GM18498 (cell line): ENCODE measurements at regions not wholly inside any gene's neighbourhood (a gene's known extent, or its start where the extent isn't known, plus 50 kb on each side); places are given as distances from the start of the nearest gene placed in this dataset.
"Not testable (repeated sequence)": the region's sequence is repeated elsewhere in the genome, so short reads cannot be mapped to it uniquely, and the experiment has no call there.

ENCODE experiments used
- ATAC-seq: cut with Tn5 transposase; IDR thresholded peaks from one replicate; pipeline ENCODE4 v1.9.1; 2021; ENCODE audit warnings: mild to moderate bottlenecking, moderate library complexity; ENCODE audit not compliant: unreplicated experiment

DNA sequence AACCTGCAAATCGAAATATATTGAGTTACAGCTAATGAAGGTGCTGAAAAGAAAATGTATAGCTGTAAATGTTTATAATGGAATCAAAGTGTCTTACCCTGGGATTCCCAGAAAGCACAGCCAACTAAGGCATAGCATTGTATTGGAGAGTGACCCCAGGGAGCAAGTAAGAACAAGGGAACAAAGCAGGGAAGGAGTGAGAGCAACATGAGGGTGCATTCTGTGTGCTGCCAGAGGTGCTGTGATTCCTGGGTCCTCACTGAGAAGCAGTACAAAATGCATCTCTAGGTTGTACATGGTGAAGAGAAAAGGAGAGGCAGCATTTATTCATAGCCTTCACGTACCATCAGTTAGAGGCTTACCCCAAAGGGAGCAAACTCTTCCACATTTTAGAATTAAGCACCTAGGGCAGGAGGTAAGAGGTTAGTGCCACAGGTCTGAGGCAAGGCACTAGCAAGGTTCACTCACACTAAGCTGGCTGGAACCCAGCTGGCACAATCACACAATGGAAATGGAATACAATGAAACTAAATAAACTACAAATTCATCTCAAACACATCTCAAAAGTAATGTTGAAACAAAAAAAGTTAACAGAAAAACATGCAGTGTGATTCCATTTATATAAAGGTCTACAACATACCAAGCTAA is 151.5 kb upstream of the C2CD4B start:
- ATAC-seq = no peak

DNA sequence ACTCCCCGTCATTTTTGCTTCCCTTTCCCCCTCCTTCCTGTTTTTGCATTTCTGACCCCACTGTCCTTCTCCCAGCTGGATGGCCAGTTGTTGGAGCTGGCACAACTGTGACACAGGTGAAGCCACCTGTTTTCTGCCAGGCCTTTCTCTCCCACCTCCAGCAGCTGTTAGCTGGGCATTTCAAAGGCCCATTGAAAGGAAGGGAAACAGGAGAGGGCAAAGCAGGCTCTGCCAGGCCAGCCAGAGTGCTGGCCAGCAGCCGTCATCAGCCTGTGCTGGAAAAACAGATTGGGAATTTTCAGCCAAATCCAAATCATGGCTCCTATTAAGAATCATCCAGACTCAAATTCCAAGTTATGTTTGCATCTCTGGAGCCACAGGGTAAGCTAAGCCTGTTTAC is 155.2 kb upstream of the C2CD4B start:
- no peak for ATAC-seq

DNA sequence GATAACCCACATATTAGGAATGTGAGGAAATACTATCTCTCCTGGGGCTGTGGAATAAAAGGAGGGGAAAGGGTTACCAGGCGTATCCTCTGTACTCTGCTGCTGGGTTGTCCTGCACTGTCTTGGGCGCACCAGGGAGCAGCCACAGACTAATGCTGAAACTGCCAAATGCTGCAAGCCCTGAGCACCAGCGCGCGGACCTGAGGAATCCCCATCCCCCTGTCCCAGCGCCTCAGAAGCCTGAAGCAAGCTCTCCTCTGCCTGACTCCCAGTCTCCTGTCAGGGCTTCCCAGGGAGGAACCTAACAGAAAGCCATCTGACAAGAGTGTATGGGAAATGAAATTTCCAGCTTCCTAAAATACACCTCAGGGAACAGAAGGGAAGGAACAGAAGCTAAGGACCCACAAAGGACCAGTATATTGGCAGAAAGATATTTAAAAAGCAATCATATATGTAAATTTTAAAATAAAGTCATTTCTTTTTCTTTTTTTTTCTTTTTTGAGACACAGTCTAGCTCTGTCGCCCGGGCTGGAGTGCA is 158.3 kb upstream of the C2CD4B start:
- ATAC-seq = no peak

DNA sequence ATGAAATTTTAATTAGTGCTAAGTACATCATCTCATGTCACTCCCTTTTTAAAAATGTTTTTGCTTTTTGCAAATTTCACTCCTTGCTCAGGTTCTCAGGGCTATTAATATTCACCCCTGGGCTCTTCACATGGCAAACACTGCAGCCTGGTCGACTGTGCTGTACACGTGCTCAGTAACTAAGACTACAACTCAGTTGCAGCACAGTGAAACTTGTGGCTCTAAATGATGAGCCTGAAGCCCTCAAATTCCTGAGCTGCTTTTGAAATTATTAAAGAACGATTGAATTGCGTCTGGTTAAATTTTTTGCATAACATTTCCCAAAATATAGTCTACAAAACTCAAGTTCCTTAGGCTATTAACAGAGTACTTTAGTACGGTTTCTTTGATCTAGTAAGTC is 159.3 kb upstream of the C2CD4B start:
- ATAC-seq = no peak

DNA sequence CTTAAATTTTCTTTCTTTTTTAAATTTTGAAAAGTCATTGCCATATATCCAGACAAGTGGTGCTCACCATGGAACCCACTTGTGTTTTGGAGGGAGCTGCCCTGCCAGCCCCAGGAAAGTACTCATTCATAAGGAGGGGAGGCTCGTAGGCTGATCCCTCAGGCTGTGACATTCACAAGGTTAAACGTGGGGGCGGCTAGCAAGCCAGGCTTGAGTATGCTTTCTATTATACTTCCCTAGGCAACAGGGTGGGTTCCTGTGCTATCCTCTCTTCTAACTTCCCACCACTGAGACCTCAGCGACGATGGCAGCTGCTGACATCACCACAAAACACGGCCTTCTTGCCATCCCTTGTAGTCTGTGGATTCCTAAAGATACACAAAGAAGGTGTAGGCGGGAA is 160.5 kb upstream of the C2CD4B start:
- no peak for ATAC-seq

DNA sequence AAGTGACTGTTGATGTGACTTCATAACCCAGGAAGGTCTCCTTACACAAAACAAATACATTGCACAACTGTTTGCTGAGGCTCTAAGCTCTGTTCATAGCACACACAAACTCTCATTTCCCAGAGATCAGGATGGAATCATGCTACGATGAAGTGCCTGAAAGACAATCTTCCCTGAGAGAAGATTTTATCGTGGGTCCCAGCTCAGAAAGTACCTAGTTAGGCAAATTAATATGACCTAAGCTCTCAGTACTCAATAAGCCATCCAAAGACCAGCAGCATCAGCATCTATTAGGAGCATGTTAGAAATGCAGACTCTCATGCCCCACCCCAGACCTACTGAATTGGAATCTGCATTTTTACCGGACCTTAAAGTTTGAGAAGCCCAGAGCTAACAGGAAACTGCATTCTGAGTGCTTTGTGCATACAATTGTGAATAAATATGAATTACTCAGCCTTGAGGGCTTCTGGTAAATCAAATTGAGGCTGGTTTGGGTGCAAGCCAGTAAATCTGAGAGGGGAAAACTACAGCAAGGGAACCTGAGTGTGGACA is 161.5 kb upstream of the C2CD4B start:
- no peak for ATAC-seq

DNA sequence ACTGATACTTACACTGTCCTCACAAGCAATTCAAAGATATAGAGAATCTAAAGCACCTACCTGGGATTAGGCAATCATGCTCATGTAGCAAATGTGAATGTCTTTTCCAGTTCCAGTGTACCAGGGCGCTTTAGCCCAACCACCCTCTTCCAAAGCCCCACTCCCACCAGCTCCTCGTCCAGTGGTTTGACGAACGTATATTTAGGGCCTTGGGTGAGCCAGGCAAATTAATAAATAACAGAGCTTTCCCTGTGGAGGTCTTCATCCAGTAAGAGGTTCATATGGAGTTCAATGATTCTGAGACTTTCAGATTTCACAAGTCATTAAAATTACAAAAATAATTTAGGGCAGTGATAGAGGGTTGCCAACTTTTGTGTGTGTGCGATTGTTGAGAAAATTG is 162.3 kb upstream of the C2CD4B start:
- ATAC-seq = no peak

DNA sequence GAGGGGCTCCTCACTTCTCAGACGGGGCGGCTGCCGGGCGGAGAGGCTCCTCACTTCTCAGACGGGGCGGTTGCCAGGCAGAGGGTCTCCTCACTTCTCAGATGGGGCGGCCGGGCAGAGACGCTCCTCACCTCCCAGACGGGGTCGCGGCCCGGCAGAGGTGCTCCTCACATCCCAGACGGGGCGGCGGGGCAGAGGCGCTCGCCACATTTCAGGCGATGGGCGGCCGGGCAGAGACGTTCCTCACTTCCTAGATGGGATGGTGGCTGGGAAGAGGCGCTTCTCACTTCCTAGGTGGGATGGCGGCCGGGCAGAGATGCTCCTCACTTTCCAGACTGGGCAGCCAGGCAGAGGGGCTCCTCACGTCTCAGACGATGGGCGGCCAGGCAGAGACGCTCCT is 167.4 kb upstream of the C2CD4B start:
- not testable (repeated sequence) for ATAC-seq

DNA sequence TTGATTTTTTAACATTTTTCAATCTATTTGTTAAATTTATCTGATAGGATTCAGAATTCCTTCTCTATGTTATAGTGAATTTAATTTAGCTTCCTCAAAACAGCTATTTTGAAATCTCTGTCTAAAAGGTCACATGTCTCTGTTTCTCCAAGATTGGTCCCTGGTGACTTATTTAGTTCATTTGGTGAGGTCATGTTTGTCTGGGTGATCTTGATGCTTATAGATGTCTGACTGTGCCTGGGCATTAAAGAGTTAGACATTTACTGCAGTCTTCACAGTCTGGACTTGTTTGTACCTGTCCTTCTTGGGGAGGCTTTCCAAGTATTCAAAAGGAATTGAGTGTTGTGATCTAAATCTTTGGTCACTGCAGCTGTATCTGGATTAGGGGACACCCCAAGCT is 169.5 kb upstream of the C2CD4B start:
- ATAC-seq = no peak

DNA sequence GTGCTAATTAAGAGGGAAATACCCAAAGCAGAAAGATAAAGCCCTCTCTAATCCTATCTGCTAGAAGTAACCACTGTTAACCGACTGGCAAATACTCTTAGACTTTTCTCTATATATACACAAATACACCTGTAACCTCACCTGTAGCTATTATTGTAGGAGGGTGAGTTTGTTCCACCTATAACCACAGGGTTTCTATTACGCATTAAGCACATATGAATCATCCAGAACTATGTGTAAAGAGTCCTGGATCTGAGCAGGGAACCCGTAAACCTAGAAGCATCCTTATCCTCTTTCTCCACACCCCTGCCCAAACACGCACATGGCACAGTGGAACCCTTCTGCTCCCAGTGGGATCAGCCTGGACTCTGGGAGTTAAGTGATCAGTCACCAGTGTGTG is 172.8 kb upstream of the C2CD4B start:
- no peak for ATAC-seq

DNA sequence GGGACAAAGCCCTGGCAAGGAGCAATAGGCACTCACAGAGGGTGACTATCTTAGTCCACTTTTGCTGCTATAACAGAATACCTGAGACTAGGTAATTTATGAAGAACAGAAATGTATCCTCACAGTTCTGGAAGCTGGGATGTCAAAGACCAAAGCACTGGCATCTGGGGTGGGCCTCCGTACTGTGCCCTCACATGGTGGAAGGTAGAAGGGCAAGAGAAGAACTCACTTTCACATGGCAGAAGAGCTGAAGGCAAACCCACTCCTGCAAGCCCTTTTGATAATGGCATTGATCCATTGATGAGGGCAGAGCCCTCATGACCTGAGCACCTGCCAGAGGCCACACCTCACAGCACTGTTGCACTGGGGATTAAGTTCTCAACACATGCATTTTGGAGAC is 173.4 kb upstream of the C2CD4B start:
- no peak for ATAC-seq

DNA sequence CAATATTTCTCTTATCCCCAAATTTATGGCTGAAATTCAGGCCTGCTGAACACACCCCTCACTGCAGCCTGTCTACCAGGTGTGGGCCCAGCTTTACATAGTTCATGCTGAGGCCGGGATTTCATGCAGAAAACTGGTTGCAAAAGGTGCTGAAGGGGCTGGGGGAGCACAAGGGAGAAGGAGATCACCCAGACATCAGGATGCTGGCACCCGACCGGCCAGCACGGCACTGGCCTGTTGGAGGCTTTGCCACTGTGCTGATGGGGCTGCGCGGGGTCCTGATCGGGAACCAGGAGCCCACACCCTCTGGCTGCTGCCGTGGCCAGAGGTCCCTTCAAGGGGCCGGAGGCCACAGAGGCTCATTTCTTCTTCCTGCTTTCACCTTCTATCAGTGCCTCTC is 177.9 kb upstream of the C2CD4B start:
- no peak for ATAC-seq

DNA sequence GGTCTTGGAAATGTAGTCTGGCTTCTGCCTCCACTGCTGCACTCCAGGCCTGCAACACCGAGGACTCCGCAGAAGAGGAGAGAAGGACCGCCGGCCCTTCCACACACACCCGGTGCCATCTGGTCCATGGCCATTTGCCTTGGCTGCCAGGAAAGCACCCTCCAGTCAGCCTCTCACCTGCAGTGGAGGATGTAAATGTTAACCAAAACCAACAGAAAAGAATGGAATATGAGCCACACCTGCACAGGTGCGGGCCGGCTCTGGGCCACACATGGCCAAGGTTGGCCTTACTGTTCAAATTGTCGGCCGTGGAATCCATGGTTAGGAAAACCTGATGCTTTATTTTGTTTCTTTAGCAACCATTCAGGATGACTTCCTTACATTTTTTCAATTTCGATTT is 178.3 kb upstream of the C2CD4B start:
- ATAC-seq = no peak

DNA sequence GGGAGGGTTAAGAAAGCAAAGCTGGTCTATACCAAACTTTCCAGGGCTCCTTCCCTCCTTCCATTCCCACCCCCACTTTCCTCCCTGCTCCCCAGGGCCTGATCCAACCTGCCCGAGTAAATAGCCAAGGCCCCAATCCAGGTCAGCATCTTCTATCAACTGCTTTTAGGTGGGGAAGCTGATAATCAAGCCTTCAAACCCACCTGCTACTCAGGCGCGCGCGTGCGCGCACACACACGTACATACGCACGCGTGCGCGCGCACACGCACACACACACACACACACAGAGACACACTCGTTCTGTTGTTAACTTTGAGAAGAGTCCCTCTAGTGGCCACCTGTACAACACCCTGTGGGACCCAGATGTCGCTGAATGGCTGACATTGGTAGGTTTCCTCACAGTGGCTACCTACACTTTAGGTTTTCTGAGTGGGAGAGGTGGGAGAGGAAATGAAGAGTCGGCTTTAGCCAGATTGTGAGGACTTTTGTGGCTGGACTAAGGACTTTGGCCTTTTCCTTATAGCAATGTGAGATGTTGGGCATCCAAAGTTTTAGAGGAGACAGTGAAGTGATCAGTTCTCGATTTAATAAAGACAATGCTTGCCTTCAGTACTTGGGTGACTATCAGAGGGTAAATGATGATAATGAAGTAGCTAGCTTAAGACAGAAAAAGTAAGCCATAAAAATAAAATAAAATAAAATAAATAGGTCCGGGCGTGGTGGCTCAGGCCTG is 179.9 kb upstream of the C2CD4B start:
- no peak for ATAC-seq

DNA sequence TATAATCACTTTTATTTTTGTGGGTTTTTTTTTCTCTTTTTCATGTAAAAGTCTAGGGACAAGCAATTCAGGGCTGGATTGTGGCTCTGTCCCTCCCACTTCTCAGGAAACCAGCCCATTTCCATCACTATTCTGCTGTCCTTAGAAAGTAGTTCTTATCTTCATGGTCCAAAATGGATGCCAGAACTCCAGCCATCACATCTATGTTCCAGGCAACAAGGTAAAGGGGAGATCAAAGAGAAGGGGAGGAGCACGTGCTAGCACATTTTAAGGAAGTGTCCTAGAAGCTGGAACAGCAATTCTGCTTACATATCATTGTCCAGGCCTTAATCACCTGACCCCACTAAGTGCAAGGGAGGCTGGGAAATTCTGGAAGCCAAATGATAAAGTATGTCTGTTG is 181.1 kb upstream of the C2CD4B start:
- no peak for ATAC-seq

DNA sequence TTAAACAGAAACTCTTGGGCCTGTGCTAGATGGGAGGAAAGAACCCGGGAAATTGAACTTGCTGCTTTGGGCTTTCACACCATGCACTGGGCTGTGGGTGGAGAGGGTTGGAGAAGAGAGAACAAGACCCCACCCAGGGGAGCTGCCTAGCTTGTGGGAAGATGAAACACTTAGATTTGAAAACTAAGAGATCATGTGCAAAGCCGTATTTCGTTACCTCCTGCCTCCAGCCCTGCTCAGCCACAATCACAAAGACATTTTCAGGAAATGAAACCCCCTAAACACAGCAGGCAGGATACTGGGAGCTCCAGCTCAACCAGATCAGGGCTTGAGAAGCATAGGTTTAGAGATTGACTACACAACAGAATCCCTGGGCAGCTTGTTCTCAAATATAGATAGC is 183.0 kb upstream of the C2CD4B start:
- no peak for ATAC-seq

DNA sequence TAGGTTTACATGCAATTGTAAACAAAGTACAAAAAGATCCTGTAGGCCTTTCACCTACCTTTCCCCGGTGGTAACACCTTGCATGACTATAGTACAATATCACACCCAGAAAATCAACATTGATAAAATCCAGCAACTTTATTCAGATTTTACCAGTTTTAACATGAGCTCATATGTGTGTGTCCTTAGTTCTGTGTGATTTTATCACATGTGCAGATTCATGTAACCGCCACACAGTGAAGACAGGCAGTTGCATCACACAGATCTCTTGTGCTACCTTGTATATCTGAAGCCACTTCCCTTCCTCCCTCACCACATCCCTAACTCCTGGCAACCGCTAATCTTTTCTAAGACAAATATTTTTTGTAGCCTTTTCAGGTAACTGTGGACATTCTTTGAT is 183.5 kb upstream of the C2CD4B start:
- no peak for ATAC-seq

DNA sequence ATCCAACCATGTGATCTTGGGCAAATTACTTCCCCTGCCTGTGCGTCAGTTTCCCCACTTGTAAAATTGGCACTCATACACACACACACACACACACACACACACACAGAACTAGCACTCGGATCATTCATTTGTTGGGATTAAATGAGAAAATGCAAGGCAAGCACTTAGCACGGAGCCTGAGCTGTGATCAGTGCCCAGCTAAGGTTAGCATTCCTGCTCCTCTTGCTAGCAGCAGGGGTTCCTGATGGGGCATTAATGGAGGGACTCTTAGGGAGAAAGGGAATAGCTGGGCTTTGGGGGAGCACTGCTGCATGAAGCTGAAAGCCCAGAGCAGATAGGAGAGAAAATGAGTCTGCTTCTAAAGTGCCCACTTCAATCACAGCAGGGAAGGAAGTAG is 187.7 kb upstream of the C2CD4B start:
- no peak for ATAC-seq

DNA sequence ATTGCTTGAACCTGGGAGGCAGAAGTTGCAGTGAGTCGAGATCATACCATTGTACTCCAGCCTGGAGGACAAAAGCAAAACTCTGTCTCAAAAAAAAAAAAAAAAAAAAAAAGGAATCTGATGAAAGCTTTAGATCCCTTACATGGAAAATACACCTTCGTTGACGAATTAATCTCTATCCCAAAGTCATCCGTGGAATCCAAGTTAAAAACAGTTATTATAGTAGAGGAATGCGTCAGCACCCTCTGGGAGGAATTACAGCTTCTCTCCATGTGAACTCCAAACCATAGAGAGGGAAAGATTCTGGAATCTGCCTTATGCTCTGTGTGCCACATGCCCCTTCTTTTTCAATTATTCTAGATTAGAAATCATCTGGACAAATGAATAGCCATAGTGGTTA is 192.3 kb upstream of the C2CD4B start:
- no peak for ATAC-seq

DNA sequence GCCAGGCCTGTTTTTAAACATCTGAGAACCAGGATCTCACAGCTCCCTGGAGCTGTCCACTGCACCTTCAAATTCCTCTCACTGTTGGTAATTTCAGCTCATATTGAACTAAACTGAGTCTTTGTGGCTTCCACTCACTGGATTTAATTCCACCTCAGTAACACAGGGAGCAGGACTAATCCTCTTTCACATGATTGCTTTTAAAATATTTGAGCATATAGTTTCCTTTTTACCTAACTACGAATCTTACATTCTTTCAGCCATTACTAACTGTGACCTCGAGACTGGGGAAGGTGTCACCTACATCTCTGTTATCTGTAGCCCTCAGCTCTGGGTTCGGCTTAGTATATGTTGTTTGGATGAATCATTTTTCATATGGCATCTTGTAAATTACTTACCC is 194.3 kb upstream of the C2CD4B start:
- no peak for ATAC-seq

DNA sequence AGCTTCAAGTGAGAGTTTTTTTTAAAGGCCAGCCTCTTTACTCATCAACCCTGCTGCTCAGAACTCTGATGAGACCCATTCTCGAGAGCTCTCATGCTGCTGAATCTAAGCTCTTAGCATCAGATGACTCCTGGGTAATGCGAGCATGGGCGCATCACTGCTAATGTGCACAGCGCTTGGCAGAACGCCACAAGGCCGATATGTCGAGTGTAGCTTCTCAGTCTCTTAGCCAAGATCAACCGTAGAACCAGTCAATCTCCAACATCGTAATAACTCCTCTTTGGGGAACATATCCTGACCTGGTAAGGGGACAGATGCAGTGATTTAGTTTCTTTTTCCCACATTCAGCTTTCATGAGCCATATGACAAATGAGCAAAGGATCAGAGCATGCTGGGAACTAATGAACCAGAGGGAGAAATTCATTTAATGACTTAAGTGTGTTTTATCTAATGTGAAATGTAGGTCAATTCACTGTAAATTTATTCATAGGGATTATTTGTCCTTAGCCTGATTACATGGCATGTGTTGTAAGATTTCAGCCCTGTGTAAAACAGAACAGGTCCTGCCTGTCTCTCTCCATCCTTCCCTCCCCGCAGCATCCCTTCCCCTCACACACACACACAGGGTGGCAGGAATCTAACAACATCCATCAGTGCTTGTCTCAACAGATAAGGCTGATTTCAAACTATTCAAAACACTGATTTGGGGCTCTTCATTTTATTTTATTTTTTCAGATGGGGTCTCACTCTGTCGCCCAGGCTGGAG is 195.4 kb upstream of the C2CD4B start:
- ATAC-seq = no peak

DNA sequence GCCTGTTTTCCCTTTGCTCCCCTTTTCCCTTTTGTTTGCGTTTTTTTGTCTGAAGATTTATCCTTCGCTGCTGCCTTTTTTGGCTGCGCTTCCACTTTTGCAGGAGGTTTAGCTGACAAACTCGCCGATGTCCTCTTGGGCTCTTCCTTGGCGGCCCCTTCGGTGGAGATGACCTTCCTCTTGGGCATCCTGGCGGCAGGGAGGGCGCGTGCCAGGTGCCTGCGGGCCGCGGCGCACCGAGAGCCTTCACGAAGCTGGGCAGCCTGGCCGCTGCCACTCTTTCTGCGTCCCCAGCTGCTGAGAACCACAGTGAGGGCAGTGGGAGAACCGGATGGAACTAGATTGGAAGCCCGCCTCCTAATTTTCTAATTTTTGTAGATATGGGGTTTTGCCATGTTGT is 197.1 kb upstream of the C2CD4B start:
- no peak for ATAC-seq
